AG09309 (cell line): ENCODE measurements at regions not wholly inside any gene's neighbourhood (a gene's known extent, or its start where the extent isn't known, plus 50 kb on each side); places are given as distances from the start of the nearest gene placed in this dataset.

Source experiments
- DNase-seq: peaks from one replicate; pipeline ENCODE4 v3.0.0-alpha.2; 2010; ENCODE audit warnings: low read depth
- H3K4me3 ChIP-seq: 2 replicates; pipeline ENCODE4 v1.5.1; 2011; ENCODE audit warnings: mild to moderate bottlenecking, low read depth, low read length, moderate library complexity; ENCODE audit not compliant: control insufficient read depth
- CTCF ChIP-seq: IDR thresholded peaks from 2 replicates; pipeline ENCODE4 v1.5.1; 2011; ENCODE audit warnings: mild to moderate bottlenecking, low read depth, low read length, inconsistent platforms; ENCODE audit not compliant: insufficient read depth, control insufficient read depth; ENCODE audit errors: missing control alignments

- DNase-seq = no peak
- H3K4me3 ChIP-seq = no peak overlapping the region
- no peak for TF ChIP-seq CTCF
Measured at GRCh38 chr5:2006193-2006970, 123.7 kb upstream of the IRX4 start.

- H3K4me3 ChIP-seq = no peak overlapping the region
- DNase-seq = no peak
- no peak for TF ChIP-seq CTCF
Measured at GRCh38 chr5:2005101-2006041, 122.6 kb upstream of the IRX4 start.

GRCh38 chr5:2003690-2004365 lies 121.1 kb upstream of the IRX4 start:
- TF ChIP-seq CTCF = no peak

GRCh38 chr5:2003206-2003605 lies 120.5 kb upstream of the IRX4 start:
- TF ChIP-seq CTCF = no peak
- no peak overlapping the region for H3K4me3 ChIP-seq
- no peak for DNase-seq

More at GRCh38 chr5:2003690-2004365, 121.1 kb upstream of the IRX4 start:
- no peak for DNase-seq
- no peak overlapping the region for H3K4me3 ChIP-seq

GRCh38 chr5:2001300-2001699 lies 118.6 kb upstream of the IRX4 start:
- no peak overlapping the region for H3K4me3 ChIP-seq
- no peak for DNase-seq
- TF ChIP-seq CTCF = no peak

GRCh38 chr5:2000591-2000990 lies 117.9 kb upstream of the IRX4 start:
- no peak for TF ChIP-seq CTCF
- H3K4me3 ChIP-seq = no peak overlapping the region
- no peak for DNase-seq
